ENCODE measurements at regions not wholly inside any gene's neighbourhood (a gene's known extent, or its start where the extent isn't known, plus 50 kb on each side); places are given as distances from the start of the nearest gene placed in this dataset.

GRCh38 chr5:101143526-101143925 lies 240.4 kb upstream of the ST8SIA4 start (continued):
- TF ChIP-seq JUNB (IDR thresholded peaks at IDR 0.05; ENCODE audit: unreplicated experiment) (no peak), POLR2AphosphoS5 (IDR thresholded peaks at IDR 0.05; ENCODE audit: low read depth) (no peak), EZH2 (IDR thresholded peaks at IDR 0.05; ENCODE audit: low read depth, unreplicated experiment) (no peak), CTCF (conservative IDR thresholded peaks at IDR 0.05; ENCODE audit: low read depth in 2 of 2) (no peak), ETS1 (IDR thresholded peaks at IDR 0.05) (no peak), REST (IDR thresholded peaks at IDR 0.05; ENCODE audit: unreplicated experiment) (no peak)

- Histone ChIP-seq H3K27ac (ENCODE audit: low read depth) (no peak overlapping the region), H3K4me1 (ENCODE audit: insufficient read depth) (no peaks in the 10 kb centered on the region), H2AFZ (no peak overlapping the region), H3K79me2 (replicated peaks; ENCODE audit: insufficient read depth) (no peaks in the 10 kb centered on the region), H4K20me1 (replicated peaks; ENCODE audit: insufficient read depth) (no peaks in the 10 kb centered on the region), H3F3A (replicated peaks; ENCODE audit: low read depth) (no peaks in the 10 kb centered on the region), H3K36me3 (ENCODE audit: insufficient read depth) (no peaks in the 10 kb centered on the region), H3K4me3 (no peak overlapping the region), H3K27me3 (ENCODE audit: insufficient read depth) (no peaks in the 10 kb centered on the region), H3K4me2 (no peak overlapping the region), H3K9me2 (ENCODE audit: insufficient read depth) (no peaks in the 10 kb centered on the region)
- Mint-ChIP-seq H3K27me3 (ENCODE audit: insufficient read depth, low read depth, poor library complexity) (no peaks in the 10 kb centered on the region), H3K9me3 (peaks cover 10% of the 10 kb centered on the region; the same call in 2 of the 3 replicates), H3K27ac (no peak overlapping the region), H3K36me3 (ENCODE audit: low read depth) (no peaks in the 10 kb centered on the region; the same call in 2 of the 3 replicates), H3K4me3 (no peak overlapping the region), H3K4me1 (peaks cover 5% of the 10 kb centered on the region; the same call in 2 of the 3 replicates)
- no peak for DNase-seq (ENCODE audit: low spot score)
- no peak for ATAC-seq
- TF ChIP-seq ETS1 (IDR thresholded peaks at IDR 0.05) = no peak
- TF ChIP-seq POLR2AphosphoS5 (IDR thresholded peaks at IDR 0.05; ENCODE audit: low read depth) = no peak
- TF ChIP-seq ZNF331 (CRISPR knock-in tag; IDR thresholded peaks at IDR 0.05; ENCODE audit: low read depth) = no peak
- no peak for TF ChIP-seq NANOG (IDR thresholded peaks at IDR 0.05; ENCODE audit: borderline replicate concordance)
- TF ChIP-seq REST (IDR thresholded peaks at IDR 0.05; ENCODE audit: unreplicated experiment) = no peak
- TF ChIP-seq EZH2 (IDR thresholded peaks at IDR 0.05; ENCODE audit: low read depth, unreplicated experiment) = no peak
These were observed 239.0 kb upstream of the ST8SIA4 start for GRCh38 chr5:101142102-101142501.
